GM12878 (cell line): ENCODE measurements at regions not wholly inside any gene's neighbourhood (a gene's known extent, or its start where the extent isn't known, plus 50 kb on each side); places are given as distances from the start of the nearest gene placed in this dataset.

Experiments used
- BRCA1 ChIP-seq: IDR thresholded peaks from 2 replicates; pipeline ENCODE4 v1.6.1; 2011; ENCODE audit warnings: low read depth, low read length, improper control_type of control experiment
- CTCF ChIP-seq, 3 experiments: IDR thresholded peaks in 2 of 3; conservative IDR thresholded peaks in 1 of 3; 2 replicates each; pipeline ENCODE4 v1.5.1; 2011; ENCODE audit warnings: low read depth in 3 of 3, low read length in 3 of 3, mild to moderate bottlenecking in 3 of 3, control low read depth in 2 of 3, moderate library complexity in 2 of 3, inconsistent platforms in 1 of 3, mixed read lengths in 1 of 3; ENCODE audit not compliant: control insufficient read depth in 2 of 3, insufficient read depth in 1 of 3; ENCODE audit errors: extremely low read depth in 1 of 3
- EZH2 ChIP-seq: IDR thresholded peaks from 2 replicates; pipeline ENCODE4 v1.6.1; 2012; ENCODE audit warnings: low read depth, mild to moderate bottlenecking, control low read depth, inconsistent platforms, low read length, borderline replicate concordance; ENCODE audit not compliant: control insufficient read depth
- NKRF ChIP-seq: fragments of 450-650 bp; conservative IDR thresholded peaks from 2 replicates; pipeline ENCODE4 v1.6.1; 2017; ENCODE audit warnings: mild to moderate bottlenecking, moderate library complexity
- RAD21 ChIP-seq: IDR thresholded peaks from 2 replicates; pipeline ENCODE4 v1.6.1; 2011; ENCODE audit warnings: mild to moderate bottlenecking, low read depth, low read length, moderate library complexity; ENCODE audit not compliant: insufficient read depth
- RB1 ChIP-seq: fragments of 450-650 bp; formaldehyde crosslinking; IDR thresholded peaks from 2 replicates; pipeline ENCODE4 v1.6.1; 2017; ENCODE audit warnings: mild to moderate bottlenecking, borderline replicate concordance
- SPI1 ChIP-seq: IDR thresholded peaks from 2 replicates; pipeline ENCODE4 v1.6.1; 2011; ENCODE audit warnings: low read depth, mild to moderate bottlenecking, low read length, moderate library complexity, borderline replicate concordance; ENCODE audit not compliant: insufficient read depth
- TF ChIP-seq, protein P1 (sequence below): fragments of 450-650 bp; IDR thresholded peaks from 2 replicates; pipeline ENCODE4 v1.6.1; 2017; ENCODE audit warnings: mild to moderate bottlenecking, moderate library complexity

- no peak for TF ChIP-seq RAD21
- no peak for TF ChIP-seq NKRF
- no peak for TF ChIP-seq CTCF (IDR thresholded peaks at IDR 0.05 in 2 of 3, conservative IDR thresholded peaks at IDR 0.05 in 1 of 3; ENCODE audit: control insufficient read depth in 2 of 3, extremely low read depth in 1 of 3, insufficient read depth in 1 of 3, low read depth in 3 of 3, low read length in 3 of 3)
- no peak for TF ChIP-seq RB1
- TF ChIP-seq SPI1: no peak
- TF ChIP-seq, protein P1, sequence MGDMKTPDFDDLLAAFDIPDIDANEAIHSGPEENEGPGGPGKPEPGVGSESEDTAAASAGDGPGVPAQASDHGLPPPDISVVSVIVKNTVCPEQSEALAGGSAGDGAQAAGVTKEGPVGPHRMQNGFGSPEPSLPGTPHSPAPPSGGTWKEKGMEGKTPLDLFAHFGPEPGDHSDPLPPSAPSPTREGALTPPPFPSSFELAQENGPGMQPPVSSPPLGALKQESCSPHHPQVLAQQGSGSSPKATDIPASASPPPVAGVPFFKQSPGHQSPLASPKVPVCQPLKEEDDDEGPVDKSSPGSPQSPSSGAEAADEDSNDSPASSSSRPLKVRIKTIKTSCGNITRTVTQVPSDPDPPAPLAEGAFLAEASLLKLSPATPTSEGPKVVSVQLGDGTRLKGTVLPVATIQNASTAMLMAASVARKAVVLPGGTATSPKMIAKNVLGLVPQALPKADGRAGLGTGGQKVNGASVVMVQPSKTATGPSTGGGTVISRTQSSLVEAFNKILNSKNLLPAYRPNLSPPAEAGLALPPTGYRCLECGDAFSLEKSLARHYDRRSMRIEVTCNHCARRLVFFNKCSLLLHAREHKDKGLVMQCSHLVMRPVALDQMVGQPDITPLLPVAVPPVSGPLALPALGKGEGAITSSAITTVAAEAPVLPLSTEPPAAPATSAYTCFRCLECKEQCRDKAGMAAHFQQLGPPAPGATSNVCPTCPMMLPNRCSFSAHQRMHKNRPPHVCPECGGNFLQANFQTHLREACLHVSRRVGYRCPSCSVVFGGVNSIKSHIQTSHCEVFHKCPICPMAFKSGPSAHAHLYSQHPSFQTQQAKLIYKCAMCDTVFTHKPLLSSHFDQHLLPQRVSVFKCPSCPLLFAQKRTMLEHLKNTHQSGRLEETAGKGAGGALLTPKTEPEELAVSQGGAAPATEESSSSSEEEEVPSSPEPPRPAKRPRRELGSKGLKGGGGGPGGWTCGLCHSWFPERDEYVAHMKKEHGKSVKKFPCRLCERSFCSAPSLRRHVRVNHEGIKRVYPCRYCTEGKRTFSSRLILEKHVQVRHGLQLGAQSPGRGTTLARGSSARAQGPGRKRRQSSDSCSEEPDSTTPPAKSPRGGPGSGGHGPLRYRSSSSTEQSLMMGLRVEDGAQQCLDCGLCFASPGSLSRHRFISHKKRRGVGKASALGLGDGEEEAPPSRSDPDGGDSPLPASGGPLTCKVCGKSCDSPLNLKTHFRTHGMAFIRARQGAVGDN: no peak
- no peak for TF ChIP-seq EZH2
- TF ChIP-seq BRCA1: no peak
Observed at GRCh38 chr2:235115521-235115920, 163.7 kb downstream of the SH3BP4 start.
